ENCODE measurements at regions not wholly inside any gene's neighbourhood (a gene's known extent, or its start where the extent isn't known, plus 50 kb on each side); places are given as distances from the start of the nearest gene placed in this dataset.

DNA sequence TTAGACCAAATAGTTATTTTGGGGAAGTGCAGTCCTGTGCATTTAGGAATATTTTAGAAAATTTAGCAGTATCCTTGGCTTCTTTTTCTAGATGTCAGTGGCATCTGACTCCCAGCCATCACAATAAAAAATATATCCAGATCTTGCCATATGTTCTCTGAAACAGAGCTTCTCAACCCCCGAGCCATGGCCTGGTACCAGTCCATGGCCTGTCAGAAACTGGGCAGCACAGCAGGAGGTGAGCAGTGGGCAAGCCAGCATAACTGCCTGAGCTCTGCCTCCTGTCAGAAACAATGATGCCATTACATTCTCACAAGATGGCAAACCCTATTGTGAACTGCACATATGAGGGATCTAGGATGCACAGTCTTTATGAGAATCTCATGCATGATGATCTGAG, 480.0 kb downstream of the LRRIQ3 start:
- no peaks in the 10 kb centered on the region for H3K36me3 ChIP-seq (replicated peaks in 1 of 2; ENCODE audit: insufficient read depth in 1 of 2, low read depth in 2 of 2)
- no peaks in the 10 kb centered on the region for H3K4me1 ChIP-seq
- H3K4me3 ChIP-seq = no peak overlapping the region
- H3K9me3 ChIP-seq = no peaks in the 10 kb centered on the region
- TF ChIP-seq, protein P1, sequence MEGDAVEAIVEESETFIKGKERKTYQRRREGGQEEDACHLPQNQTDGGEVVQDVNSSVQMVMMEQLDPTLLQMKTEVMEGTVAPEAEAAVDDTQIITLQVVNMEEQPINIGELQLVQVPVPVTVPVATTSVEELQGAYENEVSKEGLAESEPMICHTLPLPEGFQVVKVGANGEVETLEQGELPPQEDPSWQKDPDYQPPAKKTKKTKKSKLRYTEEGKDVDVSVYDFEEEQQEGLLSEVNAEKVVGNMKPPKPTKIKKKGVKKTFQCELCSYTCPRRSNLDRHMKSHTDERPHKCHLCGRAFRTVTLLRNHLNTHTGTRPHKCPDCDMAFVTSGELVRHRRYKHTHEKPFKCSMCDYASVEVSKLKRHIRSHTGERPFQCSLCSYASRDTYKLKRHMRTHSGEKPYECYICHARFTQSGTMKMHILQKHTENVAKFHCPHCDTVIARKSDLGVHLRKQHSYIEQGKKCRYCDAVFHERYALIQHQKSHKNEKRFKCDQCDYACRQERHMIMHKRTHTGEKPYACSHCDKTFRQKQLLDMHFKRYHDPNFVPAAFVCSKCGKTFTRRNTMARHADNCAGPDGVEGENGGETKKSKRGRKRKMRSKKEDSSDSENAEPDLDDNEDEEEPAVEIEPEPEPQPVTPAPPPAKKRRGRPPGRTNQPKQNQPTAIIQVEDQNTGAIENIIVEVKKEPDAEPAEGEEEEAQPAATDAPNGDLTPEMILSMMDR (IDR thresholded peaks at IDR 0.05) = no peak
- no peak for TF ChIP-seq POLR2A (IDR thresholded peaks at IDR 0.05)
- intact Hi-C loops (cut with DNase I) = no loop called here
- DNase-seq = no peak
- 67 to 74% methylated on average over 1 of the region's 1 CpG for WGBS, 2 donors
- no peak overlapping the region for H3K27ac ChIP-seq
- no peak for ATAC-seq
- no peaks in the 10 kb centered on the region for H3K27me3 ChIP-seq

- DNase-seq = no peak
- 58 to 72% methylated on average over 1 of the region's 1 CpG for WGBS, 2 donors
- Histone ChIP-seq H3K9me3 (no peaks in the 10 kb centered on the region), H3K27me3 (no peaks in the 10 kb centered on the region), H3K27ac (no peak overlapping the region), H3K36me3 (replicated peaks in 1 of 2; ENCODE audit: insufficient read depth in 1 of 2, low read depth in 2 of 2) (no peaks in the 10 kb centered on the region), H3K4me3 (no peak overlapping the region), H3K4me1 (no peaks in the 10 kb centered on the region)
- TF ChIP-seq, protein P1 (IDR thresholded peaks at IDR 0.05) = no peak
- no peak for TF ChIP-seq POLR2A (IDR thresholded peaks at IDR 0.05)
- ATAC-seq = no peak
- intact Hi-C loops (cut with DNase I) = no loop called here
These were observed 486.9 kb downstream of the LRRIQ3 start for GRCh38 chr1:73711089-73711488.

DNA sequence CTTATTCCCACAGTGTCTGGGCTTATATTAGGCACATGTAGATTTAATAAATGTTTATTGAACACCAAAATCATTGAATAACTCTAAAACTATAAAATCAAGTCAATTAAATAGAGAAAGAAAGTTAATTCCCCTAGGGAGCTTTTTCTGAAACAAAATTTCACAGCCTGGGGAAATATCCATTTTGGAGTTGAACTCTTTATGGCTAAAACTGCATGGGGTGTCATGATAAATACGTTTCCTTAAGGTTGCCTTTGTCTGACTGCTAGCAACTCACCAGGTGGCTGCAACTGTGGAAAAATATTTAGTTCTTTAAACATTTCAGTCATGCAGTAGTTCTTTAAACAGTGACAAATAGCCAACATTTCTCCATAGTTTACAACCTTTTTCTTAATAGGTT, 496.1 kb downstream of the LRRIQ3 start:
- Histone ChIP-seq H3K27ac (no peak overlapping the region), H3K4me1 (no peaks in the 10 kb centered on the region), H3K9me3 (no peaks in the 10 kb centered on the region), H3K27me3 (no peaks in the 10 kb centered on the region), H3K36me3 (replicated peaks in 1 of 2; ENCODE audit: insufficient read depth in 1 of 2, low read depth in 2 of 2) (no peaks in the 10 kb centered on the region), H3K4me3 (no peak overlapping the region)
- no peak for DNase-seq
- ATAC-seq = no peak
- no peak for TF ChIP-seq POLR2A (IDR thresholded peaks at IDR 0.05)
- TF ChIP-seq, protein P1 (IDR thresholded peaks at IDR 0.05) = no peak
- intact Hi-C loops (cut with DNase I) = no loop called here
- WGBS, 2 donors = 29 to 33% methylated on average over 1 of the region's 1 CpG

GRCh38 chr1:73676186-73676585, 521.8 kb downstream of the LRRIQ3 start:
- 55 to 59% methylated on average over 3 of the region's 3 CpGs for WGBS, 2 donors
- DNase-seq (no peak), ATAC-seq (no peak)
- TF ChIP-seq, protein P1 (IDR thresholded peaks at IDR 0.05) = no peak
- TF ChIP-seq POLR2A (IDR thresholded peaks at IDR 0.05) = no peak
- Histone ChIP-seq H3K9me3 (no peaks in the 10 kb centered on the region), H3K4me1 (no peaks in the 10 kb centered on the region), H3K4me3 (no peak overlapping the region), H3K27ac (no peak overlapping the region), H3K36me3 (replicated peaks in 1 of 2; ENCODE audit: insufficient read depth in 1 of 2, low read depth in 2 of 2) (no peaks in the 10 kb centered on the region), H3K27me3 (no peaks in the 10 kb centered on the region)
- intact Hi-C loops (cut with DNase I) = no loop called here

DNA sequence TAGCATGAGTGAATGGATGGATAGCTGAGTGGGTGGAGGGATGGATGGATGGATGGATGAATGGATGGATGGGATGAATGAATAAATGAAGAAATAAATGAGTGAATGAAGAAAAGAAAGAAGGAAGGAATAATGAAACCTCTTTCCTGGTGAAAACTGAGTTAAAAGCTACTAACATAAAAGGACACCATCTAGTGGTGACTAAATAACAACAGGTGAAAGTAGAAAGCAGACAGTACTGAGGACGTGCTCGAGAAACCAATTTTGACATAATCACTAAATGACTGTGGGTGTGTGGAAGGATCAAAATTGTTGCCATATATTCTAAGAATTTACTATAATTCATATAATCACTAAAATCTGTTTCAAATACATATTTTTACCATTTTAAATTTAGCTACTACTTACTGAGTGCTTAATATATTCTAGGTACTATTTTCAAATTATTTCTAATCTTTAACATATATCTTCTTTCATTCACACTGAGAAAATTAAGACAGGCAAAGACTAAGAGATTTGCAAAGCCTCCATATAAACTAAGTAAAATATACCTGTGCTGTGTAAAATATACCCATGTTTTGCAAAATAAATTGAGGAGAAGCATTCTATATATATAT, 522.9 kb downstream of the LRRIQ3 start:
- Histone ChIP-seq H3K36me3 (replicated peaks in 1 of 2; ENCODE audit: insufficient read depth in 1 of 2, low read depth in 2 of 2) (no peaks in the 10 kb centered on the region), H3K9me3 (no peaks in the 10 kb centered on the region), H3K4me3 (no peak overlapping the region), H3K27ac (no peak overlapping the region), H3K4me1 (no peaks in the 10 kb centered on the region), H3K27me3 (no peaks in the 10 kb centered on the region)
- intact Hi-C loops (cut with DNase I) = no loop called here
- ATAC-seq (peak; percentile 47), DNase-seq (no peak)
- TF ChIP-seq POLR2A (IDR thresholded peaks at IDR 0.05) = no peak
- TF ChIP-seq, protein P1 (IDR thresholded peaks at IDR 0.05) = peak in 6 of 7 experiments; percentile 28 to 53 (median 44)
- 1 to 7% methylated on average over 2 of the region's 2 CpGs for WGBS, 2 donors

Data from body of pancreas (tissue), 4 donors.